ENCODE measurements at regions not wholly inside any gene's neighbourhood (a gene's known extent, or its start where the extent isn't known, plus 50 kb on each side); places are given as distances from the start of the nearest gene placed in this dataset.

DNA sequence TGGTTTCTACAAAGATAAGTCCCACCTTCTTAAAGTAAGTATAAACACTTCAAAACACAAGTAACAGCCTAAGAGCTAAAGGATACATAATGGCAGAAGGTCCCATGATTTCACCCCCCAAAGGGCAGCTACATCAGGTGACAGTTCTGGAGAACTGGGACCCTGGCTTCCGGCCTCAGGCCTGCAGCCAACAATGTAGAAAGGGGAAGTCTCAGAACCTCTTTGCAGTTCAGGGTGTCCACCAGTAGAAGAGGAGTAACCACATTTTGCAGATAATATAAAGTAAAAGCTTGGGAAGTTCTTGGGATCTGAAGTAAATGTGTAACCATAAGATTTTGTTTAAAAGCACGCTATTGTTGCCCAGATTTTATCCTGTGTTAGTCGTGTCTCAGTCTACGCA, 267.4 kb upstream of the VLDLR start:
- in situ Hi-C loops (cut with MboI) (no loop called here), intact Hi-C loops (cut with micrococcal nuclease; ENCODE audit: unreplicated experiment) (no loop called here)
- ATAC-seq (no peak), DNase-seq (ENCODE audit: low read depth, low spot score) (no peak), FAIRE-seq (no peak)
- ChIA-PET POLR2A (no interaction called here), RAD21 (ENCODE audit: unreplicated experiment) (no interaction called here), SMC1A (ENCODE audit: uncharacterized antibody, unreplicated experiment) (interaction anchor here (1.2 kb wide), 1 partner anchor 124 kb away, joined by 3 read pairs; no protein-coding TSS in a partner anchor), CTCF (no interaction called here)
- TF ChIP-seq NFXL1 (IDR thresholded peaks at IDR 0.05; ENCODE audit: borderline replicate concordance) (no peak), ZNF207 (IDR thresholded peaks at IDR 0.05; ENCODE audit: borderline replicate concordance) (no peak), POLR2AphosphoS2 (IDR thresholded peaks at IDR 0.05; ENCODE audit: low read depth, low read length) (no peak), ZNF622 (IDR thresholded peaks at IDR 0.05) (no peak), IKZF2 (IDR thresholded peaks at IDR 0.05) (no peak), GATAD2B (conservative IDR thresholded peaks at IDR 0.05; ENCODE audit: low read depth) (no peak), ZBED1 (IDR thresholded peaks at IDR 0.05; ENCODE audit: borderline replicate concordance) (no peak), PAX8 (IDR thresholded peaks at IDR 0.05) (no peak)
- H3K4me2 ChIP-seq (ENCODE audit: control insufficient read depth, insufficient read depth) = no peak overlapping the region
- WGBS (ENCODE audit: insufficient coverage, insufficient replicate concordance, low lambda C conversion rate, missing lambda C conversion rate) = 27% methylated on average over 4 of the region's 4 CpGs
- H3K79me2 ChIP-seq (ENCODE audit: control insufficient read depth, insufficient read depth, low read length) = no peaks in the 10 kb centered on the region
- no peak overlapping the region for H3K9ac ChIP-seq (ENCODE audit: control insufficient read depth, insufficient read depth, low read length)
- no peak overlapping the region for H3K27ac ChIP-seq (ENCODE audit: control insufficient read depth, insufficient read depth)
- no peak overlapping the region for H3K4me3 ChIP-seq
- H4K20me1 ChIP-seq (ENCODE audit: control insufficient read depth, insufficient read depth) = no peaks in the 10 kb centered on the region
- no peaks in the 10 kb centered on the region for H3K27me3 ChIP-seq (replicated peaks in 1 of 2; ENCODE audit: control insufficient read depth in 2 of 2, insufficient read depth in 2 of 2, low read length in 1 of 2)
- no peaks in the 10 kb centered on the region for H3K9me3 ChIP-seq (replicated peaks; ENCODE audit: control insufficient read depth, insufficient read depth, low read length)
- no peaks in the 10 kb centered on the region for H3K36me3 ChIP-seq (ENCODE audit: control insufficient read depth in 2 of 2, insufficient read depth in 2 of 2, low read length in 1 of 2)
- no peaks in the 10 kb centered on the region for H3K4me1 ChIP-seq (ENCODE audit: control insufficient read depth, insufficient read depth, low read length)
- no peak overlapping the region for H2AFZ ChIP-seq (ENCODE audit: control insufficient read depth, low read depth, low read length)
- no TSS peak for BruUV-seq (replicated peaks)

DNA sequence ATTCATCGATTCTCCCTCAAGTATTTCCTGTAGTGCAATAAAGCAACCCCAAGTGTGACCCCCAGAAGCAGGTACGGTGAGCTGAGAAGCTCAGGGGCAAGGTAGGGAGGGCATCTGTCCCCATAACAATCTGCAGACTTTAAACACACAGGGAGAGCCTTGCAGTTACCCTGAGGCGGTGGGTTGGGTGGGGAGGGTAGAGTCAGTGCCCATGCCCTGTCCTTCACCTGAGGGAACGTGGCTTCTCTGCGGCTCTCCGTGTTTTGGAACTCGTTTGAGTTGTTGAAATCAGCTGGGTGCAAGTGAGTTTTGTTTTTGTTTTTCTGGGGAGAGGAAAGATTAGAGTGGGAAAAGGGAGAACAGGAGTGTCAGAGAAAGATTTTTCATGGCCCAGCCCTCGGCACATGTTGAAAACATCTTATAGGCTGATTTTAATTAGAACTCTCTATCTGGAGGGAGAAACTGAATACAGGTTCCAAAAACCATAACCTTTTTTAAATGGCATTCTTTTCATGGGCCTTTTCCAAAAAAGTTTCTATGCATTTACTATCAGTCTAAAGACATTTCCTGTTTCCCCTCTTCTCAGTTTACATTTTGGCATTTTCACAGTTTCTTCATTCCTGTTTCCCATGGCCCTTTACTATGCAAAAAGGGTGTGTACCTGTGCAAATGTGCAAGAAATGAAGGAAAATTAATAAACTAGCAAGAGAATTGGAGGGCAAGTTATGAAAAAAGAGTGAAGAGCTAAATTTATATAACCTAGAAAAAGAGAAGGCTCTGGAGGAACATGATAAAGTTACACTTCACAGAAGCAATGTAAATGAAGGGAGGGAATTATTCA, 266.5 kb upstream of the VLDLR start:
- H3K79me2 ChIP-seq (ENCODE audit: control insufficient read depth, insufficient read depth, low read length) = no peaks in the 10 kb centered on the region
- intact Hi-C loops (cut with micrococcal nuclease; ENCODE audit: unreplicated experiment) = no loop called here
- H3K27ac ChIP-seq (ENCODE audit: control insufficient read depth, insufficient read depth) = no peak overlapping the region
- H3K27me3 ChIP-seq (replicated peaks in 1 of 2; ENCODE audit: control insufficient read depth in 2 of 2, insufficient read depth in 2 of 2, low read length in 1 of 2) = no peaks in the 10 kb centered on the region
- no peaks in the 10 kb centered on the region for H3K36me3 ChIP-seq (ENCODE audit: control insufficient read depth in 2 of 2, insufficient read depth in 2 of 2, low read length in 1 of 2)
- no peaks in the 10 kb centered on the region for H4K20me1 ChIP-seq (ENCODE audit: control insufficient read depth, insufficient read depth)
- H3K4me1 ChIP-seq (ENCODE audit: control insufficient read depth, insufficient read depth, low read length) = no peaks in the 10 kb centered on the region
- no peak for DNase-seq (ENCODE audit: low read depth, low spot score)
- no peak overlapping the region for H3K4me2 ChIP-seq (ENCODE audit: control insufficient read depth, insufficient read depth)
- ATAC-seq = no peak
- RAD21 ChIA-PET (ENCODE audit: unreplicated experiment) = interaction anchor here (0.5 kb wide), 1 partner anchor 96 kb away, joined by 6 read pairs; no protein-coding TSS in a partner anchor
- H3K4me3 ChIP-seq = no peak overlapping the region
- CTCF ChIA-PET = no interaction called here
- H2AFZ ChIP-seq (ENCODE audit: control insufficient read depth, low read depth, low read length) = no peak overlapping the region
- no peak overlapping the region for H3K9ac ChIP-seq (ENCODE audit: control insufficient read depth, insufficient read depth, low read length)
- no peaks in the 10 kb centered on the region for H3K9me3 ChIP-seq (replicated peaks; ENCODE audit: control insufficient read depth, insufficient read depth, low read length)
- WGBS (ENCODE audit: insufficient coverage, insufficient replicate concordance, low lambda C conversion rate, missing lambda C conversion rate) = under 1% methylated on average over 8 of the region's 8 CpGs
- SMC1A ChIA-PET (ENCODE audit: uncharacterized antibody, unreplicated experiment) = no interaction called here
- no peak for FAIRE-seq
- BruUV-seq (replicated peaks) = no TSS peak
- in situ Hi-C loops (cut with MboI) = no loop called here
- POLR2A ChIA-PET = no interaction called here
- TF ChIP-seq, protein P1, sequence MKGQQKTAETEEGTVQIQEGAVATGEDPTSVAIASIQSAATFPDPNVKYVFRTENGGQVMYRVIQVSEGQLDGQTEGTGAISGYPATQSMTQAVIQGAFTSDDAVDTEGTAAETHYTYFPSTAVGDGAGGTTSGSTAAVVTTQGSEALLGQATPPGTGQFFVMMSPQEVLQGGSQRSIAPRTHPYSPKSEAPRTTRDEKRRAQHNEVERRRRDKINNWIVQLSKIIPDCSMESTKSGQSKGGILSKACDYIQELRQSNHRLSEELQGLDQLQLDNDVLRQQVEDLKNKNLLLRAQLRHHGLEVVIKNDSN (IDR thresholded peaks at IDR 0.05; ENCODE audit: borderline replicate concordance, extremely low read length, insufficient read depth, low read depth, low read length) = no peak
- TF ChIP-seq RAD21 (IDR thresholded peaks at IDR 0.05; ENCODE audit: insufficient read depth, low read depth, low read length) (no peak), SIN3A (IDR thresholded peaks at IDR 0.05; ENCODE audit: low read depth, low read length) (no peak)
- TF ChIP-seq, protein P2, sequence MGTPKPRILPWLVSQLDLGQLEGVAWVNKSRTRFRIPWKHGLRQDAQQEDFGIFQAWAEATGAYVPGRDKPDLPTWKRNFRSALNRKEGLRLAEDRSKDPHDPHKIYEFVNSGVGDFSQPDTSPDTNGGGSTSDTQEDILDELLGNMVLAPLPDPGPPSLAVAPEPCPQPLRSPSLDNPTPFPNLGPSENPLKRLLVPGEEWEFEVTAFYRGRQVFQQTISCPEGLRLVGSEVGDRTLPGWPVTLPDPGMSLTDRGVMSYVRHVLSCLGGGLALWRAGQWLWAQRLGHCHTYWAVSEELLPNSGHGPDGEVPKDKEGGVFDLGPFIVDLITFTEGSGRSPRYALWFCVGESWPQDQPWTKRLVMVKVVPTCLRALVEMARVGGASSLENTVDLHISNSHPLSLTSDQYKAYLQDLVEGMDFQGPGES (IDR thresholded peaks at IDR 0.05) = no peak
- TF ChIP-seq, protein P3, sequence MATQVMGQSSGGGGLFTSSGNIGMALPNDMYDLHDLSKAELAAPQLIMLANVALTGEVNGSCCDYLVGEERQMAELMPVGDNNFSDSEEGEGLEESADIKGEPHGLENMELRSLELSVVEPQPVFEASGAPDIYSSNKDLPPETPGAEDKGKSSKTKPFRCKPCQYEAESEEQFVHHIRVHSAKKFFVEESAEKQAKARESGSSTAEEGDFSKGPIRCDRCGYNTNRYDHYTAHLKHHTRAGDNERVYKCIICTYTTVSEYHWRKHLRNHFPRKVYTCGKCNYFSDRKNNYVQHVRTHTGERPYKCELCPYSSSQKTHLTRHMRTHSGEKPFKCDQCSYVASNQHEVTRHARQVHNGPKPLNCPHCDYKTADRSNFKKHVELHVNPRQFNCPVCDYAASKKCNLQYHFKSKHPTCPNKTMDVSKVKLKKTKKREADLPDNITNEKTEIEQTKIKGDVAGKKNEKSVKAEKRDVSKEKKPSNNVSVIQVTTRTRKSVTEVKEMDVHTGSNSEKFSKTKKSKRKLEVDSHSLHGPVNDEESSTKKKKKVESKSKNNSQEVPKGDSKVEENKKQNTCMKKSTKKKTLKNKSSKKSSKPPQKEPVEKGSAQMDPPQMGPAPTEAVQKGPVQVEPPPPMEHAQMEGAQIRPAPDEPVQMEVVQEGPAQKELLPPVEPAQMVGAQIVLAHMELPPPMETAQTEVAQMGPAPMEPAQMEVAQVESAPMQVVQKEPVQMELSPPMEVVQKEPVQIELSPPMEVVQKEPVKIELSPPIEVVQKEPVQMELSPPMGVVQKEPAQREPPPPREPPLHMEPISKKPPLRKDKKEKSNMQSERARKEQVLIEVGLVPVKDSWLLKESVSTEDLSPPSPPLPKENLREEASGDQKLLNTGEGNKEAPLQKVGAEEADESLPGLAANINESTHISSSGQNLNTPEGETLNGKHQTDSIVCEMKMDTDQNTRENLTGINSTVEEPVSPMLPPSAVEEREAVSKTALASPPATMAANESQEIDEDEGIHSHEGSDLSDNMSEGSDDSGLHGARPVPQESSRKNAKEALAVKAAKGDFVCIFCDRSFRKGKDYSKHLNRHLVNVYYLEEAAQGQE (IDR thresholded peaks at IDR 0.05; ENCODE audit: low read depth, low read length) = no peak
